KBM-7 (cell line): ENCODE measurements at regions not wholly inside any gene's neighbourhood (a gene's known extent, or its start where the extent isn't known, plus 50 kb on each side); places are given as distances from the start of the nearest gene placed in this dataset.
A peak's percentile ranks its signal among the peaks of the same experiment; 100 is the strongest.
"Not testable (repeated sequence)": the region's sequence is repeated elsewhere in the genome, so short reads cannot be mapped to it uniquely, and the experiment has no call there.

Experiments
- DNase-seq: peaks from one replicate; pipeline ENCODE4 v3.0.0-alpha.2; 2015
- in situ Hi-C: fragments of 300-500 bp; cut with MboI; formaldehyde crosslinking; loops from 2 replicates; pipeline ENCODE4 v1.14.3; 2020; ENCODE audit warnings: low sequenced_read_pairs, low pct_unique_long_range_greater_than_20kb, mixed read lengths

GRCh38 chr9:16052146-16052545, 499.3 kb downstream of the CCDC171 start:
- no peak for DNase-seq
- in situ Hi-C loops: no loop called here

- in situ Hi-C loops: no loop called here
- no peak for DNase-seq
Measured at GRCh38 chr9:16052757-16053530, 500.1 kb downstream of the CCDC171 start.

GRCh38 chr9:16057541-16057940, 504.7 kb downstream of the CCDC171 start:
- in situ Hi-C loops: no loop called here
- no peak for DNase-seq

- in situ Hi-C loops: no loop called here
Measured at GRCh38 chr9:16058131-16058549, 505.3 kb downstream of the CCDC171 start.

GRCh38 chr9:16060436-16061129, 507.7 kb downstream of the CCDC171 start:
- no peak for DNase-seq

More at GRCh38 chr9:16058131-16058549, 505.3 kb downstream of the CCDC171 start:
- no peak for DNase-seq

GRCh38 chr9:16062542-16063240, 509.8 kb downstream of the CCDC171 start:
- in situ Hi-C loops: no loop called here

More at GRCh38 chr9:16060436-16061129, 507.7 kb downstream of the CCDC171 start:
- in situ Hi-C loops: no loop called here

GRCh38 chr9:16063241-16063591, 510.4 kb downstream of the CCDC171 start:
- in situ Hi-C loops: no loop called here
- DNase-seq: no peak

More at GRCh38 chr9:16062542-16063240, 509.8 kb downstream of the CCDC171 start:
- no peak for DNase-seq

- in situ Hi-C loops: no loop called here
- no peak for DNase-seq
Measured at GRCh38 chr9:16064771-16065170, 511.9 kb downstream of the CCDC171 start.

GRCh38 chr9:16066201-16066600, 513.4 kb downstream of the CCDC171 start:
- DNase-seq, in situ Hi-C loops: not testable (repeated sequence)

- in situ Hi-C loops: no loop called here
- DNase-seq: no peak
Measured at GRCh38 chr9:16068476-16068875, 515.6 kb downstream of the CCDC171 start.

GRCh38 chr9:16069249-16069648, 516.4 kb downstream of the CCDC171 start:
- no peak for DNase-seq
- in situ Hi-C loops: no loop called here

GRCh38 chr9:16069671-16070454, 517.0 kb downstream of the CCDC171 start:
- in situ Hi-C loops: no loop called here

GRCh38 chr9:16070455-16071145, 517.8 kb downstream of the CCDC171 start:
- no peak for DNase-seq
- in situ Hi-C loops: no loop called here

More at GRCh38 chr9:16069671-16070454, 517.0 kb downstream of the CCDC171 start:
- no peak for DNase-seq

GRCh38 chr9:16071400-16071799, 518.6 kb downstream of the CCDC171 start:
- DNase-seq: no peak
- in situ Hi-C loops: no loop called here

GRCh38 chr9:16074963-16075362, 522.1 kb downstream of the CCDC171 start:
- in situ Hi-C loops: no loop called here
- peak; percentile 35 for DNase-seq

GRCh38 chr9:16075696-16076095, 522.9 kb downstream of the CCDC171 start:
- in situ Hi-C loops: no loop called here
- no peak for DNase-seq

- DNase-seq: no peak
- in situ Hi-C loops: no loop called here
Measured at GRCh38 chr9:16076511-16076910, 523.7 kb downstream of the CCDC171 start.

- no peak for DNase-seq
Measured at GRCh38 chr9:16082796-16083195, 530.0 kb downstream of the CCDC171 start.

More at GRCh38 chr9:16082796-16083195, 530.0 kb downstream of the CCDC171 start:
- in situ Hi-C loops: no loop called here
